ENCODE measurements at regions not wholly inside any gene's neighbourhood (a gene's known extent, or its start where the extent isn't known, plus 50 kb on each side); places are given as distances from the start of the nearest gene placed in this dataset.

- H3K27ac ChIP-seq, result no peak overlapping the region
- H3K36me3 ChIP-seq, result no peaks in the 10 kb centered on the region
- H3K27me3 ChIP-seq, result no peaks in the 10 kb centered on the region
- no peaks in the 10 kb centered on the region for H3K4me1 ChIP-seq
- intact Hi-C loops (cut with DNase I; ENCODE audit: low total_unique reads), result loop anchor here (10.0 kb wide), 1 partner anchor 185 kb away; no protein-coding TSS in a partner anchor
- DNase-seq, result no peak
- H3K4me3 ChIP-seq, result no peak overlapping the region
- TF ChIP-seq CTCF (IDR thresholded peaks at IDR 0.05) (no peak), POLR2A (IDR thresholded peaks at IDR 0.05) (no peak)
- no peaks in the 10 kb centered on the region for H3K9me3 ChIP-seq
Measured at GRCh38 chr3:98999675-99000074, 98.2 kb upstream of the DCBLD2 start.

GRCh38 chr3:98994128-98994762 lies 92.8 kb upstream of the DCBLD2 start:
- intact Hi-C loops (cut with DNase I; ENCODE audit: low total_unique reads), result loop anchor here (10.0 kb wide), 1 partner anchor 179 kb away; no protein-coding TSS in a partner anchor
- Histone ChIP-seq H3K4me3 (no peak overlapping the region), H3K27me3 (no peaks in the 10 kb centered on the region), H3K4me1 (no peaks in the 10 kb centered on the region), H3K27ac (no peak overlapping the region), H3K36me3 (no peaks in the 10 kb centered on the region), H3K9me3 (no peaks in the 10 kb centered on the region)
- DNase-seq, result no peak
- TF ChIP-seq CTCF (IDR thresholded peaks at IDR 0.05) (peak; percentile 58 to 74 (median 70)), POLR2A (IDR thresholded peaks at IDR 0.05) (no peak)

GRCh38 chr3:98991393-98991792 lies 89.9 kb upstream of the DCBLD2 start:
- no peaks in the 10 kb centered on the region for H3K27me3 ChIP-seq
- intact Hi-C loops (cut with DNase I; ENCODE audit: low total_unique reads), result loop anchor here (10.0 kb wide), 1 partner anchor 177 kb away; no protein-coding TSS in a partner anchor
- H3K9me3 ChIP-seq, result no peaks in the 10 kb centered on the region
- no peaks in the 10 kb centered on the region for H3K36me3 ChIP-seq
- no peaks in the 10 kb centered on the region for H3K4me1 ChIP-seq
- TF ChIP-seq CTCF (IDR thresholded peaks at IDR 0.05), result no peak
- TF ChIP-seq POLR2A (IDR thresholded peaks at IDR 0.05), result no peak
- DNase-seq, result no peak
- no peak overlapping the region for H3K4me3 ChIP-seq
- no peak overlapping the region for H3K27ac ChIP-seq

GRCh38 chr3:98990657-98991056 lies 89.2 kb upstream of the DCBLD2 start:
- Histone ChIP-seq H3K36me3 (no peaks in the 10 kb centered on the region), H3K27me3 (no peaks in the 10 kb centered on the region), H3K9me3 (no peaks in the 10 kb centered on the region), H3K4me3 (no peak overlapping the region), H3K27ac (no peak overlapping the region), H3K4me1 (no peaks in the 10 kb centered on the region)
- intact Hi-C loops (cut with DNase I; ENCODE audit: low total_unique reads), result loop anchor here (10.0 kb wide), 1 partner anchor 176 kb away; no protein-coding TSS in a partner anchor
- DNase-seq, result no peak
- TF ChIP-seq CTCF (IDR thresholded peaks at IDR 0.05) (no peak), POLR2A (IDR thresholded peaks at IDR 0.05) (no peak)

GRCh38 chr3:98986073-98986472 lies 84.6 kb upstream of the DCBLD2 start:
- TF ChIP-seq POLR2A (IDR thresholded peaks at IDR 0.05) (no peak), CTCF (IDR thresholded peaks at IDR 0.05) (no peak)
- H3K4me1 ChIP-seq, result no peaks in the 10 kb centered on the region
- peak overlapping the region in 1 of 2 donors; percentile 17 for H3K27ac ChIP-seq
- H3K27me3 ChIP-seq, result no peaks in the 10 kb centered on the region
- H3K9me3 ChIP-seq, result no peaks in the 10 kb centered on the region
- H3K4me3 ChIP-seq, result no peak overlapping the region
- no peaks in the 10 kb centered on the region for H3K36me3 ChIP-seq
- intact Hi-C loops (cut with DNase I; ENCODE audit: low total_unique reads), result no loop called here
- DNase-seq, result no peak

Data from uterus (tissue), 3 donors.